HG02642 (cell line): ENCODE measurements at regions not wholly inside any gene's neighbourhood (a gene's known extent, or its start where the extent isn't known, plus 50 kb on each side); places are given as distances from the start of the nearest gene placed in this dataset.
"Not testable (repeated sequence)": the region's sequence is repeated elsewhere in the genome, so short reads cannot be mapped to it uniquely, and the experiment has no call there.

Experiments used
- ATAC-seq: cut with Tn5 transposase; IDR thresholded peaks from one replicate; pipeline ENCODE4 v1.9.1; 2021; ENCODE audit warnings: mild to moderate bottlenecking; ENCODE audit not compliant: unreplicated experiment, poor library complexity

DNA sequence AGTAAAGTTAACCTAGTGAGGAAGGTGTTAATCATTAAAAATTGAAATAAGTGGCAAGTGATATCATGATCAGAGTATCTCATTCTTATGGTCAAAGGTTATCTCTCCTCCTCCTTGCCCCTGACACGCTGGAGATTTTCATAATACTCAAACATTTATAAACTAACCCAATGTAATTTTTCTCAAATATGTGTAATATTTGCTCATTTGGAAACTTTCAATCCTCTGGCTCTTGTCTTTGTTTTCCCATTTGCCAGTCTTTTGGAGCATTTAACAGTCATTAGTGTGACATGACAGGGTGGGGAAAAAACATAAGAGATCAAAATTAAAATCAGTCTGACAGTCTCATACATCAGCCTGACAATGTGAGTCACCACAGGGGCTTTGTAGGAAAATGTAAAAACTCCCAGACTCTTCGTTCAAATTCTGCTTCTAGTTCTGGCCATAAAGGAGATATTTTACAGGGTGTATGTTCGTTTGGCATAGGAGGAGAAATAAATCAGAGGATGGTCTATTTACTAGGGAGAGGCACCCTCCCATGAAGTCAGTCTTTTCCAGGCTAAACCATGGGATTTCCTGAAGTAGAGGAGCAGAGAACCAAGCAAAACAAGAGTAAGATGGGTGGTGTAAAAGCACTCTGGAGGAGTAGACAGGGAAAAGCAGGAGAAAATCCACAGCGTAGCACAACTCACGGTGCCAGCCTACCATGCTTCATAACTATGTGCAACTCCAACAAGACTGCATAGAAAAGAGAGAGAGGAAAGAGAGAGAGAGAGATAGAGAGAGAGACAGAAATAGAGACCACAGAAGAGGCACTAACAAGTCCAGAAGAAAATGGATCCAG lies 369.2 kb upstream of the PDE3A start:
- ATAC-seq: no peak

GRCh38 chr12:19999805-20000138 lies 368.6 kb upstream of the PDE3A start:
- no peak for ATAC-seq

DNA sequence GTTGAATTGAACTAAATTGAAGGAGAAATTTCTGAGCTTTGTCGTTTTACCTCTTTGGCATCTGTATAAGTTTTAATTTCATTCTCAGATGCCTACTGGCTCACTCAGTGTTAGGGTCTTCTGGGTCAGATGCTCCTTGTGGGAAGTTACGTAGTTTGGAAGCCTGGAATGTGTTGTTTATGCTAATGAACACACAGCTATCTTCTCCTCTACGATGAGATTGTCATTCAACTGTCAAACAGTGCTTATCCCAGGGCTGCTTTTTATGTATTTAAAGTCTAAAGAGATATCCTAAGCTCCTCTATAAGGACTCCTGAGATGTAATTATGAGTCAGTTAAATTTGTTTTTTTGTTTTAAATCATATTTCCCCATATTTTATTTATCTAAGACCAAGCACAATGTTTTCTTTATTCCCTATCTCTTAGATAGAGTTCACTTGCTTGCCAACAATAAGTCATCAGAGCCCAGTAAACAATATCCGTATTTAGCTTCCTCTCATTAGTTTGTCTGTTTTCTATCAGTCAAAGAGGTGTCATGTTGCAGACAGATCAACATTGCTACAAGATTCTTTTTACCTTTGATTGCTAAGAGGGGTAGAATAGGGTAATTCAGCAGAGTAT lies 368.0 kb upstream of the PDE3A start:
- ATAC-seq: no peak

GRCh38 chr12:20003252-20003651 lies 365.1 kb upstream of the PDE3A start:
- no peak for ATAC-seq

DNA sequence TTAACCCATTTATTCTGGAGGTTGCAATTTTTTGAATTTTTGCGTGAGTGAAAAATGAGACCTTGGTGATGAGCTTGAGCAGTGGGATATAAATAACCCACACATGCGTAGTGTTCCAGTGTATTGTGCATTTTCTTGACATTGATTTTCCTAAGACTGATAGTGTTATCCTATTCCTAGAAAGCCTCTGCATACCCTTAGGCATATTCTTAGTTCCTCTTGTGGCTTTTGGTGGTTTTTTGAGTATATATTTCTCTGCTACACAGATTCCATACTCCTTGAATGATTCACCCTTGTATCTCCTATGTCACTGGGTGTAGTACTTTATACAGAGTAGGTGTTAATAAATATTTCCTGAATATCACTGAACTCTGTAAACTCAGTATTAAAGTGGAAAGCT lies 363.4 kb upstream of the PDE3A start:
- no peak for ATAC-seq

DNA sequence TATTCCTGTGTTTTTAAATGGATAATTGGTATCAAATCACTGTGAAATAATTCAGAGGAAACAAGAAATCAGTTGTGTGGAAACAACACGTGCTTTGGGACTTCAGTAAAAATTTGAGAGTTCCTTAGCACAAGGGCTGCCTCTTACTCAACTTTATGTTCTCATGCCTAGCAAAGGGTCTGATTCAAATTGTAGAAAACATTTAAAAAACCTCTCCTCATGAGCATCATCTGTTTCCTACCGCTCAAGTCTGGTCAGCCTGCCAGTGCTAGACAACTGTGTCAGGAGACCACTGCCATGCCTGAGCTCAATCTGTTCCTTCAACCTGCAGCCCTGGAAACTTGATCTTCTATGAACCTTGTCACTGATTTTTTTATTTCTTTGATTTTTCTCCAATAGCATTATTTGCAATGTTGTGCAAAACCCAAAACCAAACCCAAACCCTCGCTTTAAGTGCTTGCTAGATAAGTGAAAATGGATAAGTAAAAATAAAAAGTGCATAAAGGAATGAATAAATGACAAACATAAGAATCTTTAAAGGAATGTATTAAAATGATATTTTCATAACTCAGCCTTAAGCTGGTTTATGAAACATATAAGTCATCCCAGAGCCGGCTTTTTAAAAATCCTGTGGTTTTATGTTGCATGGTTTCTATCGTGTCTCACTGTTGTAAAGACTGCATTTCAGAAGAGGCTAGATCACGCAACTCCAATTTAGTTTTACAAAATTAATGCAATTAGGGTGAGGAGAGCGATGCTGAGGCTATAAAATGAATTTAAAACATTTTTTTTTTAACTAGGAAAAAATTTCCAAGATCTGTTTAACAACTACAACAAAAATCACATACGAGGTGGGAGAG lies 361.2 kb upstream of the PDE3A start:
- ATAC-seq: no peak

DNA sequence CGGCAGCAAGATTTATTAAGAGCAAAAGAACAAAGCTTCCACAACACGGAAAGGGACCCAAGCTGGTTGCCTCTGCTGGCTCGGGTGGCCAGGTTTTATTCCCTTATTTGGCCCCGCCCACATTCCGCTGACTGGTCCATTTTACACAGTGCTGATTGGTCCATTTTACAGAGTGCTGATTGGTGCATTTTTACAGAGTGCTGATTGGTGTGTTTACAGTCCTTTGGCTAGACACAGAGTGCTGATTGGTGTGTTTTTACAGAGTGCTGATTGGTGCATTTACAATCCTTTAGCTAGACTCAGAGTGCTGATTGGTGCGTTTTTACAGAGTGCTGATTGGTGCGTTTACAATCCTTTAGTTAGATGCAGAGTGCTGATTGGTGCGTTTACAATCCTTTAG lies 358.4 kb upstream of the PDE3A start:
- not testable (repeated sequence) for ATAC-seq

DNA sequence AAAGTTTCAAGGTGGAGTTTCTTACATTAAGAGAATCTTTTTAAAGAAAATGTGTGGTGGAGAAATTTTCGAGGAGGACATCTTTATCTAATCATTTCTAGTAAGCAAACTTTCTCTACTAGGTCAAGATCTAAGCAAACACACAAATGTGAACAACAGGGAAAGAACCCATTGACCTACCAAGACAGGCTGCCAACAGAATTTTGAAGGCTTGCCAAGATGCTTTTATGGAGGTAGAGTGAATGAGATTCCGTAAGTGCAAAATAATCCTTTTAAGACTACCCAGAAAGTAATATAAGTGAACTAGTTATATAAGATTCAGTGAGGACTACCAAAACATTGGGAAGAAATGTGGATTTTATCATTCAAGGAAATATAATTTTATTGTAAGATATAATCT lies 357.1 kb upstream of the PDE3A start:
- ATAC-seq: no peak

GRCh38 chr12:20017802-20018201 lies 350.5 kb upstream of the PDE3A start:
- no peak for ATAC-seq

DNA sequence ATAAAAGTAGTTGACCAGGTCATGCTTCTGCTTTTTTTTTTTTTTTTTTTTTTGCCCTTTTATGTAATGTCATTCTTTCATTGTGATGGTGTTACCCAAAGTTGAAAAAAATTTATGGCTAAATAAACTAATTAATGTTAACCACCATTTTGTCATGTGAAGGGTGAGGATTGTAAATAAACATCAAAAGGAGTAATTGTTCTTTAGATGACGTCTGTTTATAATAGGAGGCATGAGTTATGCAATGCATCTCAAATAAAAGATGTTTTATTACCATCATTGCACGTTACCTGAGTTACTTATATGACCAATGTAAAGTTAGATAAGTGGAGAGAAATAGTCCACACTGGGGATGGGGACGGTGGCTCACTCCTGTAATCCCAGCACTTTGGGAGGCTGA lies 349.9 kb upstream of the PDE3A start:
- ATAC-seq: no peak

DNA sequence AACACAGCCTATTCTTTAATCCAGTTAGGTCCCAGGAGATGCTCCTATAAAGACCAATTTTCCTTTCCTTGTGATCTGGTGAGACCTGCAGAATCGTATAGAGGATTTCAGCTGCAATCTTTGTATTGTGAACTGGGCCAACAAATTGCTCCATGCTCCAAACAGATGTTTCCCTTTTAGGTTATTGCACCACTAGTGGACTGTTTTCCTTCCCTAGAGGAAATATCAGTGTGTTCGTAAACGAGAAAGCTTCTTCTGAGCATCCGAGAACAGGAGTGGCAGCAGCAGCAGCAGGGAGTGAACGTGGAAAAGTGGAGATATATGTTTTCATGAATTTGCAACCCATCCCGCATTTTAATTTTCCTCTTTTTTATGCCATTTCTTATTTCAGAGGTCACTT lies 344.1 kb upstream of the PDE3A start:
- no peak for ATAC-seq

DNA sequence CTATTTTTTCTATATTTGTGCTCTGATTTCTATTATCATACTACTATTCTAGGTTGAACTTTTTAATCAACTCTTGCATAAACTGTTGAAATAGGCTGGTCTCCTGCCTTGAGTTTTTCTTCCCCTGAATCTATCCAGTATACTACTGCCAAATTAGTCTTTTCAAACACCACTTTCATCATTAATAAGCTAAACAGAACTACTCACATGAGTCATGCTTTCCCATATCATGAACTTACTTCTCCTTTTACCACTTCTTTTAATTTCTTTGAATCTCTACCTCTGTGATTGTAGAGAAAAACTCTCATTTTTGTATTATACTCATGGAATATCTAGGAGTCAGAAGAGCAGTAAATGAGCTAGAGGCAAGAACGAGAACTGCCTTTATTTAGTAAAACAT lies 340.3 kb upstream of the PDE3A start:
- ATAC-seq: no peak

- no peak for ATAC-seq
Observed at GRCh38 chr12:20030826-20031225, 337.5 kb upstream of the PDE3A start.

DNA sequence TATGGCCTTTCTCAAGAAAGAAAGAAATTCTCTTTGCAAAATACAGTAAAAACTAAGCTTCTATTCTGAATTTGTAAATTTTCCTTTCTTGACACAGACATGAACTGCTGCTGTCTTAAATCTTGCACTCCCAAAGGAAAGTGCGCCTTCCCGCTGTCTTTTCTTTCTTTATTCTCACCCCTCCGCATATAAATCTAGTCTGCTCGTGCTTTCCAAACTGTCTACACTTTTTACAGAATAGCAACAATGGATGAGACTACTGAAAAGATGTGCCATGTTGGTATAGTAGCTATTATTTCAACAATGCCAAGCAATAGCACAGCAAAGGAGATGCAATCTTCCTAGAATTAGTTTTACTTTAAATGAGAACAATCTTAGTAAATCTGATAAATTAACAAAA lies 328.8 kb upstream of the PDE3A start:
- no peak for ATAC-seq

DNA sequence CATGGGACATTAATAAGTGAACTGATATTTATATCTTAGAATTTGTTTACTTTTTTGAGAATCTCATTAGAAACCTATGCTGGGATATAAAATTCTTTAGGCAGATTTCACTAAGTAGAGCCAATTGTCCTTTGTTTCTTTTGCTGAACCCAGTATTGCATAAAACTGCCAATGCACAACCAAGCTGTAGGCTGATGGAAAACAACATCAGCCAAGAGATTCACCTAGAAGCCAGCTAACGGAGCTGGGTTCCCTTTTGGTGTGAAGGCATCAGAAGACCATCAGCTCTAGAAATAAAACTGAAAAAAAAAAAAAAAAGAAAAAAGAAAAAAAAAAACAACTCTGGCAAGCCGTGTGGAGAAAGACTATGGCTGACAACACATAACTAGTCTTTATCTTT lies 328.2 kb upstream of the PDE3A start:
- ATAC-seq: no peak

GRCh38 chr12:20040831-20041230 lies 327.5 kb upstream of the PDE3A start:
- ATAC-seq: no peak

DNA sequence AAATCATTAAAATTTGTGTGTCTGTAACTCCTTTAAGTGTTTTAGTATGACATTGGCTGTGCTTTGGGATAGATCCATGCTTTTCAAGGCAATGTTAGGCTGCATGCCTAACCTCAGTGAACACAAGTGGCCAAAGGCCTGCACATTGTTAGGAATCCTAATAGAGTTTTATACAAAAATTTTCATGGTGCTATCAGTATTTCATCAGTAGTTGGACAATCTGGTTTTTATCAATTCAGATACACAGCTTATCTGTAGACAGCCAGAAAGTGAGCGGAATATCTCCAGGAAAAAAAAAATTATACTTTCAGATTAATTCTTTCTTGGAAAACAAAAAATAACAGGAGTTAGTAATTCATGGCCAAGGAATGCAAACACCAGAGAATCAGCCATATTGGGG lies 324.0 kb upstream of the PDE3A start:
- ATAC-seq: no peak

DNA sequence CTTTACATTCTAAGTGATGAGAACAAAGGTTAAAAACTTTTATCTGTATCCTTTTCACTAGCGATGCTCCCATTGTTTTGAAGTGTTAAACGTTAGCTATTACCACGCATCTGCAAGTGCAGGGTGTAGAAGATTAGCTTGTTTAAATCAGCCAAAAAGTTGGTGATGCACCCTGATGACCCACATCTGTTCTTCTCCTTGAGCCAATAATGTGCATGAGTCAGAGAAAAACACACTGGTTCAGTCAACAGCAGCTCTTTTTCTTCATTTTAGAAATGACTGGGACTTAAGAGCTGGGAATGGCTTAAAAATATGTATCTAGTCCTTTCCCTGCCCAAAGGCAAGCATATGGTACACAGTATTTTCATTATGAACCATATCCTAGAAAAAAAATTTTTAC lies 323.5 kb upstream of the PDE3A start:
- no peak for ATAC-seq

DNA sequence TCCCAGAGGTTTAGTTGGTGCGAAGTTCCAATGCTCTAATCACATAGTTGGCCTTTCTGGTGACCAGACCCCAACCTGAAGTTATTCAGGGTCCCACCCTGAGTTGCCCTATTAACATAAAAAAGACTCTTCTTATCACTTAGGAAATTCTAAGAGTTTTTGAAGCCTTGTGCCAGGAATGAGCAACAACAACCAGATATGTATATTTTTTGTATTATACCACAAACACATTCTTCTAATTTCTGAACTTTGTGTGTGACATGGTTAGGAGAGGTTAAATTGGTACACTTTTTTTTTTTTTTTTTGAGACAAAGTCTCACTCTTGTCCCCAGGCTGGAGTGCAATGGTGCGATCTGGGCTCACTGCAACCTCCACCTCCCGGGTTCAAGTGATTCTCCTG lies 320.4 kb upstream of the PDE3A start:
- no peak for ATAC-seq

- no peak for ATAC-seq
Observed at GRCh38 chr12:20050221-20050620, 318.1 kb upstream of the PDE3A start.

GRCh38 chr12:20053782-20054181 lies 314.6 kb upstream of the PDE3A start:
- no peak for ATAC-seq
